SKM-1 treated with dmso at 0.1 percent for 144 hours (cell line): ENCODE measurements at regions not wholly inside any gene's neighbourhood (a gene's known extent, or its start where the extent isn't known, plus 50 kb on each side); places are given as distances from the start of the nearest gene placed in this dataset.
"Not testable (repeated sequence)": the region's sequence is repeated elsewhere in the genome, so short reads cannot be mapped to it uniquely, and the experiment has no call there.

Experiments used
- DNase-seq: peaks from one replicate; lab custom pipeline; 2025; ENCODE audit not compliant: unreplicated experiment; lab: John Stamatoyannopoulos, UW

DNA sequence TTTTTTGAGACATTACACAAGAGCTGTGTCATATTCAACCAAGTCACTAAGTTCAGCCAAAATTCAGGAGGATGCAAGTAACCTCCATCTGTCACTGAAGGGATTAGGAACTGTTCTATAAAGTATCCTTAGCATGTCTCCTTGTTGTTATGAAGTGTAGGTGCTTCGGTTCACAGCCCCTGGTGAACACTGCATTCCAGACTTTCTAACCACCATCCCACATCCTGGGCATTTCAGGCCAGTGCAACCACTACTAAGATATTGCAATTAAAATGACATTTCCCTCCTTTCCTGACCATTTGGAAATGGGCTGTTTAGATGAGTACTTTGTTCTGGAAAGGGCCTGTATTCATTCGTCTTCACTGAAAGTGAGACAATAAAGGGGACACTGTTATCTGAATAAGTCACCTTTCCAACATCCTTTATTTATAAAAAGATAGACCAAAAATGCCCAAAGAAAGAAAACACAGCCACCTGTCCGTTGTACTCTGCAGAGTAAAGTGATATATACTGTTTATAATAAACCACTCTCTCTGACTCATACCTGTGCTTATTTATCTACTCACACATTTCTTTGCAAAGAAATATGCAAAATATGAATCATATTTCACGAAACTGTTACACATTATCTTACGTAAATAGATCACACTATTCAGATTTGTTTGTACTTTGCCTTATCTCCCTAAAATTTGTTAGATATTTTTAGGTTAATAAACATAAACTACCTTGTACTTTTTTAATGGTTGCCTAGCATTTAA, 861.9 kb downstream of the CDH18 start:
- no peak for DNase-seq

DNA sequence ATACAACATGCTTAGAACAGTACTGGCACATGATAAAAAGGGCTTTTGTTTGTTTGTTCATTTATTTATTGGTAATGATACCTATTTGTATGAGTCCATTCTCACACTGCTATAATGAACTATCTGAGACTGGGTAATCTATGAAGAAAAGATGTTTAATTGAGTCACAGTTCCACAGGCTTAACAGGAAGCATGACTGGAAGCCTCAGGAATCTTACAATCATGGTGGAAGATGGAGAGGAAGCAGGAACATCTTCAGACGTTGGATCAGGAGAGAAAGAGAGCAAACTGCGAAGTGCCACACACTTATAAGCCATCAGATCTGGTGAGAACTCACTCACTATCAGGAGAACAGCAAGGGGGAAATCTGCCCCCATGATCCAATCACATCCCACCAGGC, 847.7 kb downstream of the CDH18 start:
- DNase-seq, result no peak

DNA sequence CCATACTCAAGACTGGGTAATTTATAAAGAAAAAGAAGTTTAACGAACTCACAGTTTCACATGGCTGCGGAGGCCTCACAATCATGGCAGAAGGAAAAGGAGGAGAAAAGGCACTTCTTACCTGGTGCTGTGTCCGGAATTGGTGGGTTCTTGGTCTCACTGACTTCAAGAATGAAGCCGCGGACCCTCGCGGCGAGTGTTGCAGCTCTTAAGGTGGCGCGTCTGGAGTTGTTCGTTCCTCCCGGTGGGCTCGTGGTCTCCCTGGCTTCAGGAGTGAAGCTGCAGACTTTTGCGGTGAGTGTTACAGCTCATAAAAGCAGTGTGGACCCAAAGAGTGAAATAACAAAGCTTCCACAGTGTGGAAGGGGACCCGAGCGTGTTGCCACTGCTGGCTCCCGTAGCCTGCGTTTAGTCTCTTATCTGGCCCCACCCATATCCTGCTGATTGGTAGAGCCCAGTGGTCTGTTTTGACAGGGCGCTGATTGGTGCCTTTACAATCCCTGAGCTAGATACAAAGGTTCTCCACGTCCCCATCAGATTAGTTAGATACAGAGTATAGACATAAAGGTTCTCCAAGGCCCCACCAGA, 846.0 kb downstream of the CDH18 start:
- not testable (repeated sequence) for DNase-seq

GRCh38 chr5:19142713-19143414, 845.1 kb downstream of the CDH18 start:
- not testable (repeated sequence) for DNase-seq

- DNase-seq, result no peak
Measured at GRCh38 chr5:19143935-19144334, 844.1 kb downstream of the CDH18 start.

DNA sequence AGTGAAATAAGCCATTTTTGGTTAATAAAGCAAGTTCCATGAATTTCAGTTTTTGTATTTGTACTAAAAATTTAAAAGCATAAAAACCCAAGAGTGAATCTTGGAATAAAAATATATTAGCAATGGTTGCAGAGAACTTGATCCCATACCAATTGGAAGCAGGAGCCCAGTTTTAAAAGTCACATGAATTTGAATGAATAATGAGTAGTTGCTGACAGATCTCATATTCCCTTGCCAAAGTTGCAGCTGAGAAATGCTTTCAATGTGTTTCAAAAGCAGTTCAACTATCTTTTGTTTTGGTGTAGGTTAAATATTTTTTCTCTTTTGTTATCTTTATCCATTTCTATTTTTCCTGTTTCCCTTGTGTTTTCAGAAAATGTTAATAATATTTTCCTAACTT, 818.6 kb downstream of the CDH18 start:
- DNase-seq, result no peak

GRCh38 chr5:19172926-19173470, 815.0 kb downstream of the CDH18 start:
- no peak for DNase-seq

GRCh38 chr5:19175776-19176570, 812.0 kb downstream of the CDH18 start:
- DNase-seq, result no peak

GRCh38 chr5:19179571-19179970, 808.4 kb downstream of the CDH18 start:
- DNase-seq, result no peak

DNA sequence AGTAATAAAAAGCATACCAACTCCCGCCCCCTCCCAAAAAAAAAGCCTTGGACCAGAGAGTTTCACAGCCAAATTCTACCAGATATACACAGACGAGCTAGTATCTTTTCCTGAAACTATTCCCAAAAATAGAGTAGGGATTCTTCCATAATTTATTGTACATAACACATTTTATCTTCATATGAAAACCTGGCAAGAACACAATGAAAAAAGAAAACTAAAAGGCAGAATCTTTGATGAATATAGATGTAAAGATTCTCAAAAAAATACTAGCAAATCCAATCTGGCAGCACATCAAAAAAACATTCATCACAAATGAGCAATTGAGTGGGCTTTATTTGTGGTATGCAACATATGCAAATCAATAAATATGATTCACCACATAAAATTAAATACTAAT, 798.8 kb downstream of the CDH18 start:
- DNase-seq, result no peak

- DNase-seq, result no peak
Measured at GRCh38 chr5:19193631-19194030, 794.4 kb downstream of the CDH18 start.

DNA sequence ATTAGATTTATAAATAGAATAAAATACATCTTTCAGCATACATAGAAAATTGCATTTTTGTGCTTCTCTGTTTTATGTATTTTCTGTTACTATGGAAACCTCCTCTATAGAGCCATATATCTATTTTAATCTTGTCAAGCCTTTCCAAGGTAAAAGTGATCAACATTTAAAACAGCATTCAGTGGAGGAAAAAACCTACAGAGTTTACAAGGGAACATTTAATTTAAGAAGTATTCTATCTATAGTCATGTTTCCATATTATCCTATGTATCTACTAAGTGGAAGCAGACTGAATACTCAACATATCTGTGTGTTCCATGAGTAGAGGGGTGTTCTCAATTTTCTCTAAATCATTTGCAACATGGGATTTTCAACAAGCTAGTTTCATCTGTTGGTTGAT, 791.4 kb downstream of the CDH18 start:
- DNase-seq, result no peak

GRCh38 chr5:19200251-19200650, 787.7 kb downstream of the CDH18 start:
- DNase-seq, result no peak

- no peak for DNase-seq
Measured at GRCh38 chr5:19208397-19208796, 779.6 kb downstream of the CDH18 start.

GRCh38 chr5:19210886-19211285, 777.1 kb downstream of the CDH18 start:
- no peak for DNase-seq

- no peak for DNase-seq
Measured at GRCh38 chr5:19229179-19229835, 758.7 kb downstream of the CDH18 start.

GRCh38 chr5:19233573-19233972, 754.4 kb downstream of the CDH18 start:
- DNase-seq, result no peak

- DNase-seq, result no peak
Measured at GRCh38 chr5:19235101-19235584, 752.9 kb downstream of the CDH18 start.

DNA sequence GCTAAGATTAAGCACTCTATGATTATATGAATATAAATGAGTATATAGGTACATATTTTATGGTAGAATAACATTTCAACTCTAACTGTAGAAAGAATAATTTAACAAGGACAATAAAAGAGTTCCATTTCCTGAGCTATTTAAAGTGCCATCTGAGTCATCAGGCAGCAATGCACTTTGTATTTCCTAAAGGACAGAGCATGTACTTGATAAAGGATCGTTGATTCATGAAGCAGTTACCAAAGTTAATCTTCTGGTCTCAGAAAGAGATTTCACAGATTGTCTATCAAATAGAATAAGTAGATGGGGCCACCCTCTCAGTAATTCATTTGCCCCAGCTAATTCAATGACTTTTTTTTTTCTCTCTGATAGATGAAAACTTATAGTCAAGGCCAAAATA, 747.8 kb downstream of the CDH18 start:
- DNase-seq, result no peak

- no peak for DNase-seq
Measured at GRCh38 chr5:19241690-19242089, 746.3 kb downstream of the CDH18 start.
